Glomerular endothelial cell (primary cell): ENCODE measurements at regions not wholly inside any gene's neighbourhood (a gene's known extent, or its start where the extent isn't known, plus 50 kb on each side); places are given as distances from the start of the nearest gene placed in this dataset.
"Not testable (repeated sequence)": the region's sequence is repeated elsewhere in the genome, so short reads cannot be mapped to it uniquely, and the experiment has no call there.

Source experiments
- DNase-seq: peaks from one replicate; pipeline ENCODE4 v3.0.0-alpha.2; 2011; ENCODE audit warnings: low read depth, low spot score; ENCODE audit errors: extremely low read depth

DNA sequence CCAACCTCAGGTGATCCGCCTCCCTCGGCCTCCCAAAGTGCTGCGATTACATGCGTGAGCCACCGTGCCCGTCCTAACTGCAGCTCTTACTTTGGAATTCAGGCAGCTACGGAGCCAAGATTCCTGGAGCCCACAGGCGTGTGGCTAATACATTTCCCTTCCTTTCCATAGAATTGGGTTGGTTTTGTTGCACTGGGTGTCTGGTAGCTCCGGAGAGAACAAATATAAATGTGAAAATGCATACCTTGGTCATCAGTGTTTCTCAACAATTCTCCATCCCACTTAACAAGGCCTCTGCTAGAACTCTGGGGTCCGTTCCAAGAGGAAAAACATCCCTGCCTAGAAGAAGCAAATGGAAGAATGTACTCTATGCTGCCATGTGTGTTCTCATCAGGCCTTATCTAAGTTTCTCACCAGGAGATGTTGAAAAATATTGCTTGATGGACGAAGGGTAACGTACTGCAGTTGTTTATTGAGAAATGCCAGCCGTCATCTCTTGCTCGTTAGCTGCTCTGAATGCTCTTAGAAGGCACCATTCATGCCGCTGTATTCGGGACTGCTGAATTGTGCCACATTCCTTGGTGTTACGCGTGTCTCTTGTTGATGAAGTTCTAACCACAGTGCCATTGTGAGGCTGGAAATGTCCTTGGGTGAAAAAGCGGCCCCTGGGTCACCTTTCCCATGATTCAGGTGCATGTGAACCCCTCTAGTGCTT lies 50.5 kb upstream of the CD99 start:
- DNase-seq: no peak

DNA sequence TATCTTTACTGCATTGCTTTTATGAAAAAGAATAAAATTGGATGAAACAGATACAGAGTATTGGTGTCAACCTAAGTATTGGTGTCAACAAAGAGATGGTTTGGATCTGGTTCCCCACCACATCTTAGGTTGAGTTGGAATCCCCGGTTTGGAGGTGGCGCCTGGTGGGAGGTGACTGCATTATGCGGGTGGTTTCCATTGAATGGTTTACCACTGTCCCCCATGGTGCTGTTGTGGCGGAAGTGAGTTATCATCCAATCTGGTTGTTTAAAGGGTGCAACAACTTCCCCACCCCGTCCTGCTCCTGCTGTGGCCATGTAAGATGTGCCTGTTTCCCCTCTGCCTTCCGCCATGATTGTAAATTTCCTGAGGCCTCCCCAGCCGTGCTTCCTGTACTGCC lies 52.8 kb upstream of the CD99 start:
- no peak for DNase-seq

DNA sequence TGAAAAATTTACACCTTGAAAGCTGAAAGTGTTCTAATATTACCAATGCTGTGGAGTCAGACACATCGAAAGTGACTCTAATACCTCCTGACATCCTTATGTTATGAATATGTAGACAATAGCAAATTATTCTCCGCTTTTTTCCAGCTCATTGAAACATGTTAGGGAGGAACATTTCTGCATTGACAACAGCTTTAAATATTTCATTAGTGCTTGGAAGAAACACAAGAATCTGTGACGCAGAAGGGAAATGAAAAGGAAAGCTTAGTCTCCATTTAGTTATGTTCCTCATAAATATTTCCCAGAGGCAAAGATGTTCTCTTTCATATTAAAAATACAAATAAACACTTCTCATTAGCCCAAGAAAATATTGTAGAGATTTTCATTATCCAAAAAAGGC lies 55.8 kb upstream of the CD99 start:
- no peak for DNase-seq

DNA sequence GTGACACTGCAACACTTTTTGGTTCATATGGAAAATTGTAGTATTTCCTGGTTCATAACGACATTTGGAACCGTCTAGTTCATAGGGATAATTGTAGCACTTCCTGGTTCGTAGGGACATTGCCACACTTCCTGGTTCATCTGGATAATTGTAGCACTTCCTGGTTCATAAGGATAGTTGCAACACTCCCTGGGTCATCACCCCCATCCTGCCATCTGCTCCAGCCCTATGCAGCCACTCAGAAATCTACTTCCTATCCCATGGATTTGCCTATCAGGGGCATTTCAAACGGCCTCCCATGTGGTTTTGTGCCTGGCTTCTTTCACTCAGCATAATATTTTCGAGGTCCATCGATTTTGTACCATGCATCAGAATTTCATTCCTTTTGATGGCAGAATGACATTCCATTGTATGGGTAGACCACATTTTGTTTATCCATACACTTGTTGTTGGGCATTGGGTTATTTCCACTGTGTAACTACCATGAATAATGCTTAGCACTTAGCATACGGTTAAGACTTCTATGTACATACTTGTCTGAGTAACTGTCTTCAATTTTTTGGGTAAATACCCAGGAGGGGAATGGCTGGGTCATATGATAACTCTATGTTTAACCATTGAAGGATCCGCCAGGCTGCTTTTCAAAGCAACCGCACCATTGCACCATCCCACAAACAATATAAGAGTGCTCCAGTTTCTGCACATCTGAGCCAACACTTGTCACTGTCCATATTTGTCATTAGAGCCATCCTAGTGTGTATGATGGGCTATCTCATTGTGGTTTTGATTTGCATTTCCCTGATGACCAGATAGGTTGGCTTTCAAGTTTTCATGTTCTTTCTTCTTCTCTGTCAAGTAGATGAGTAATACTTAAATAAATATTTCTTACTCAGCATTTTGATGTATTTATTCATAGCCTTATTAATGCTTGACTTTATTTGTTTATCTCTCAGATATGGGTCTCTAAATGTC lies 58.3 kb upstream of the CD99 start:
- DNase-seq: no peak

DNA sequence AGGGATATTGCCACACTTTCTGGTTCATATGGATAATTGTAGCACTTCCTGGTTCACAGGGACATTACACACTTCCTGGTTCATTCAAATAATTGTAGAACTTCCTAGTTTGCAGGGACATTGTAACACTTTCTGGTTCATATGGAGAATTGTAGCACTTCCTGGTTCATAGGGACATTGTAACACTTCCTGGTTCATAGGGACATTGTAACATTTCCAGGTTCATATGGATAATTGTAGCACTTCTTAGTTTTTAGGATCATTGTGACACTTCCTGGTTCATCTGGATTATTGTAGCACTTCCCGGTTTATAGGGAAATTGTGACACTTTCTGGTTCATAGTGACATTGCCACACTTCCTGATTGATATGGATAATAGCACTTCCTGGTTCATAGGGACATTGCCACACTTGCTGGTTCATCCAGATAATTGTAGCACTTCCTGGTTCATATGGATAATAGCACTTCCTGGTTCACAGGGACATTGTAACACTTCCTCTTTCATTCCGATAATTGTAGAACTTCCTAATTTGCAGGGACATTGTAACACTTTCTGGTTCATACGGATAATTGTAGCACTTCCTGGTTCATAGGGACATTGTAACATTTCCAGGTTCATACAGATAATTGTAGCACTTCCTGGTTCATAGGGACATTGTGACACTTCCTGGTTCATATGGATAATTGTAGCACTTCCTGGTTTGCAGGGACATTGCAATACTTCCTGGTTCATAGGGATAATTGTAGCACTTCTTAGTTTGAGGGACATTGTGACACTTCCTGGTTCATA lies 59.2 kb upstream of the CD99 start:
- DNase-seq: no peak

DNA sequence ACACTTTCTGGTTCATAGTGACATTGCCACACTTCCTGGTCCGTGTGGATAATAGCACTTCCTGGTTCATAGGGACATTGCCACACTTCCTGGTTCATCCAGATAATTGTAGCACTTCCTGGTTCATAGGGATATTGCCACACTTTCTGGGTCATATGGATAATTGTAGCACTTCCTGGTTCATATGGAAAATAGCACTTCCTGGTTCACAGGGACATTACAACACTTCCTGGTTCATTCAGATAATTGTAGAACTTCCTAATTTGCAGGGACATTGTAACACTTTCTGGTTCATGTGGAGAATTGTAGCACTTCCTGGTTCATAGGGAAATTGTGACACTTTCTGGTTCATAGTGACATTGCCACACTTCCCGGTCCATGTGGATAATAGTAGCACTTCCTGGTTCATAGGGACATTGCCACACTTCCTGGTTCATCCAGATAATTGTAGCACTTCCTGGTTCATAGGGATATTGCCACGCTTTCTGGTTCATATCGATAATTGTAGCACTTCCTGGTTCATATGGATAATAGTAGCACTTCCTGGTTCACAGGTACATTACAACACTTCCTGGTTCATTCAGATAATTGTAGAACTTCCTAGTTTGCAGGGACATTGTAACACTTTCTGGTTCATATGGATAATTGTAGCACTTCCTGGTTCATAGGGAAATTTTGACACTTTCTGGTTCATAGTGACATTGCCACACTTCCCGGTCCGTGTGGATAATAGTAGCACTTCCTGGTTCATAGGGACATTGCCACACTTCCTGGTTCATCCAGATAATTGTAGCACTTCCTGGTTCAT lies 60.0 kb upstream of the CD99 start:
- not testable (repeated sequence) for DNase-seq

DNA sequence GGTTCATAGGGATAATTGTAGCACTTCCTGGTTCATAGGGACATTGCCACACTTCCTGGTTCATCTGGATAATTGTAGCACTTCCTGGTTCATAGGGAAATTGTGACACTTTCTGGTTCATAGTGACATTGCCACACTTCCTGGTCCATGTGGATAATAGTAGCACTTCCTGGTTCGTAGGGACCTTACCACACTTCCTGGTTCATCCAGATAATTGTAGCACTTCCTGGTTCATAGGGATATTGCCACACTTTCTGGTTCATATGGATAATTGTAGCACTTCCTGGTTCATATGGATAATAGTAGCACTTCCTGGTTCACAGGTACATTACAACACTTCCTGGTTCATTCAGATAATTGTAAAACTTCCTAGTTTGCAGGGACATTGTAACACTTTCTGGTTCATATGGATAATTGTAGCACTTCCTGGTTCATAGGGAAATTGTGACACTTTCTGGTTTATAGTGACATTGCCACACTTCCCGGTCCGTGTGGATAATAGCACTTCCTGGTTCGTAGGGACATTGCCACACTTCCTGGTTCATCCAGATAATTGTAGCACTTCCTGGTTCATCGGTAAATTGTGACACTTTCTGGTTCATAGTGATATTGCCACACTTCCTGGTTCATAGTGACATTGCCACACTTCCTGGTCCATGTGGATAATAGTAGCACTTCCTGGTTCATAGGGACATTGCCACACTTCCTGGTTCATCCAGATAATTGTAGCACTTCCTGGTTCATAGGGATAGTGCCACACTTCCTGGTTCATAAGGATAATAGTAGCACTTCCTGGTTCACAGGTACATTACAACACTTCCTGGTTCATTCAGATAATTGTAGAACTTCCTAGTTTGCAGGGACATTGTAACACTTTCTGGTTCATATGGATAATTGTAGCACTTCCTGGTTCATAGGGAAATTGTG lies 60.8 kb upstream of the CD99 start:
- DNase-seq: not testable (repeated sequence)

DNA sequence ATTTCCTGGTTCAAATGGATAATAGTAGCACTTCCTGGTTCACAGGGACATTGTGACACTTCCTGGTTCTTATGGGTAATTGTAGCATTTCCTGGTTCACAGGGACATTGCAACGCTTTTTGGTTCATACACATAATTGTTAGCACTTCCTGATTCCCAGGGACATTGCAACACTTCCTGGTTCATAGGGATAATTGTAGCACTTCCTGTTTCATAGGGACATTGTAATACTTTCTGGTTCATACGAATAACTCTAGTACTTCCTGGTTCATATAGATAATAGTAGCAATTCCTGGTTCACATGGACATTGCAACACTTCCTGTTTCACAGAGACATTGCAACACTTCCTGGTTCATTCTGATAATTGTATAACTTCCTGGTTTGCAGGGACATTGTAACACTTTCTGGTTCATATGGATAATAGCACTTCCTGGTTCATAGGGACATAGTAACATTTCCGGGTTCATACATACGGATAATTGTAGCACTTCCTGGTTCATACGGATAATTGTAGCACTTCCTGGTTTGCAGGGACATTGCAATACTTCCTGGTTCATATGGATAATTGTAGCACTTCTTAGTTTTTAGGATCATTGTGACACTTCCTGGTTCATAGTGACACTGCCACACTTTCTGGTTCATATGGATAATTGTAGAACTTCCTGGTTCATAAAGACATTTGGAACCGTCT lies 61.6 kb upstream of the CD99 start:
- no peak for DNase-seq

DNA sequence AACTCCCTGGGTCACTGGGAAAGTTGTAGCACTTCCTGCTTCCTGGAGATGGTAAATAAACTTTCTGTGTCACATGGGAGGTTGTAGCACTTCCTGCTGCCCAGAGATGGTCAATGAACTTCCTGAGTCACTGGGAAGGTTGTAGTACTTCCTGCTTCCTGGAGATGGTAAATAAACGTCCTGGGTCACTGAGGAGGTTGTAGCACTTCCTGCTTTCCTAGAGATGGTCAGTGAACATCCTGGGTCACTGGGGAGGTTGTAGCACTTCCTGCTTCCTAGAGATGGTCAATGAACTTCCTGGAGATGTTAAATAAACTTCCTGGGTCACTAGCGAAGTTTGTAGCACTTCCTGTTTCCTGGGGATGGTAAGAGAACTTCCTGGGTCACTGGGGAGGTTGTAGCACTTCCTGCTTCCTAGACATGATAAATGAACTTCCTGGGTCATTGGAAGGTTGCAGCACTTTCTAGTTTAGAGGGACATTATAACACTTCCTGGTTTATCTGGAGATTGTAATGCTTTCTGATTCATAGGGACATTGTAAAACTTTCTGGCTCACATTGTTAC lies 62.3 kb upstream of the CD99 start:
- DNase-seq: no peak

DNA sequence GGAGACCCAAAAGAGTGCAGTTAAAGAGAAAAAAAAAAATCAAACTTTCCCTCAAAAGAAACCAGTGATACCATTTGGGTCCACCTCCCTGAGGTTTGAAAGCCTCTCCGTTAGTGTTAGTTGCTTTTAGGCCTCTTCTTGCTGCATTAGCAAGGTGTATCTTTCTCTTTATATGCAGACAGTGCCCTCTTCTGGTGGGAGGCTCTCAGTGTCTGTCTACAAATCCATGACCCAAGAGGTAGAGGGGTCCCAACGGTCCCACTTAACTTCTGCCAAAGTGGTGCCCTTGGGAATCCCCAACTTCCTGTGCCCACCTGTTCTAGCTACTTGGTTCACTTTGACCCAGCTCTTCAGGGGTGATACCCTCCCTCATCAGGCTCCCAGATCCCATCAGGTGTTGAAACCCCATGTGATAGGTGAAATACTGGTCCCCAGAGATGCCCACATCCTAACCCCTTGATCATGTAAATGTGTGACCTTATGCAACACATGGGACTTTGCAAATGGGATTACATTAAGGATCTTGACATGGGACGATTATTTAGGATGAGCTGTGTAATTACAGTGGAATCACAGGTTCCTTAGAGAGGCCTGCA lies 63.7 kb upstream of the CD99 start:
- DNase-seq: no peak

DNA sequence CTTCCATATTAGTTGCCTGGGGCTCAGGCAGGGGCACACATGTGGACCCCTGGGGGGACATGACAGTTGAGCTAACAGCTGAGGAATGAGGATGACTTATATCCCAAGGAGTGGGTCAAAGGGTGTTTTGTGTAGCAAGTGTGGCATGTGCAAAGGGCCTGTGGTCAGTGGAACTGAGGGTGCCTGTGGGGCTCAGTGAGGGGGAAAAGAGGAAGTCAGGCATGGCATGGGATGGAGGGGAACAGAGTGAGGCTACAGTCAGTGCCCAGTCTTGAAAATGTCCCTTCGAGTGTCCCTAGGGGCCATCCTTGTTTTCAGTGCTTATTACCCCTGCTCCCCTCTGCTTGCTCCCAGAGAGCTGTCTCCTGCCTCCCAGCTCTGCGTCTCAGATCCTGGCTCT lies 64.3 kb upstream of the CD99 start:
- no peak for DNase-seq

DNA sequence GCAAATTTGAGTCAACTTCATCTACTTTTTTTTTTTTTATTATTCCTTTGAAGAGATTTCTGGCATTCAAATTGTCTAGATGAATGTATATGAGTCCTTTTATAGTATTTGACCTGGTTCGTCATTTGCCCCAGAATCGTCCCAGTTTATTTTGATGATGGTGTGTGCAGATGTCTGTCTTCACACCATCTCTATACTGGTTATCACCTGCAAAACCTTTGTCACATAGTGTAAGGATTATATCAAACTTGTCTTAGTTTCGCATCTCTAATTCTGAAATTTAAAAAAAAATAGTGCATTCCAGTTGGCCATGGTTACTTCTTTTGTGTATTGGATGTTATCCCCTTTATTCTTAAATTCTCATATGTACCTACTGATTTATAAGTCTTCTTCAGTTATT lies 70.5 kb upstream of the CD99 start:
- no peak for DNase-seq

DNA sequence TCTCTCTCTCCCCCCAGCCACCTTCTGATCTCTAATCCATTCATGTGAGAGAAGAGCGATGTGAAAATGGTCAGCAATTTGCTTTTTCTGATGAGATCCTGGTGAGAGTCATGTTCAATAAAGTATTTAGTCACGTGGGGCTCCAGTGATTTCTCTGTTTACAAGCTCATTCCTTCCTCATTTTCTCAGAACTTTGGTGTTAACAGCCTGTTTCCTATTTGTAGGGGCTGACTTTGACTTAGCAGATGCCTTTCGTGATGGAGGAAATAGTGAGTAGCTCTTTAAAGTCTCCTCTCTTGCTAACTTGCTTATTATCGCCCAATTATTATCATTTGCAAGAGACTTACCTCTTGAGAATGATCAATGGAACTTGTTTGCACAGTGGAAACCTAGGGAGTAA lies 72.6 kb upstream of the CD99 start:
- no peak for DNase-seq

DNA sequence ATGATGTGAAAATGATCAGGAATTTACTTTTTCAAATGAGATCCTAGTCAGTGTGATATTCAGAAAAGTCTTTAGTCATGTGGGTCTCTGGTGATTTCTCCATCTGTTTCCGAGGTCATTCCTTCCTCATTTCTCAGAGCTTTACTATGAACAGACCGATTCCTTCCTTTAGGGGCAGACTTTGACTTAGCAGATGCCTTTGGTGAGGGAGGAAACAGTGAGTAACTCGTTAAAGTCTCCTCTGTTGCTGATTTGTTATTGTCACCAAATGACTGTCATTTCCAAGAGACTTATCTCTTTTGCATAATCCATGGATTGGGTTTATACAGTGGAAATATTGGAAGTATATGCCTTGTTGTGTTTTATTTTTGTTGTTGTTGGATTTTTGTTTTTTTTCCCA lies 76.2 kb upstream of the CD99 start:
- peak; percentile 56 for DNase-seq

DNA sequence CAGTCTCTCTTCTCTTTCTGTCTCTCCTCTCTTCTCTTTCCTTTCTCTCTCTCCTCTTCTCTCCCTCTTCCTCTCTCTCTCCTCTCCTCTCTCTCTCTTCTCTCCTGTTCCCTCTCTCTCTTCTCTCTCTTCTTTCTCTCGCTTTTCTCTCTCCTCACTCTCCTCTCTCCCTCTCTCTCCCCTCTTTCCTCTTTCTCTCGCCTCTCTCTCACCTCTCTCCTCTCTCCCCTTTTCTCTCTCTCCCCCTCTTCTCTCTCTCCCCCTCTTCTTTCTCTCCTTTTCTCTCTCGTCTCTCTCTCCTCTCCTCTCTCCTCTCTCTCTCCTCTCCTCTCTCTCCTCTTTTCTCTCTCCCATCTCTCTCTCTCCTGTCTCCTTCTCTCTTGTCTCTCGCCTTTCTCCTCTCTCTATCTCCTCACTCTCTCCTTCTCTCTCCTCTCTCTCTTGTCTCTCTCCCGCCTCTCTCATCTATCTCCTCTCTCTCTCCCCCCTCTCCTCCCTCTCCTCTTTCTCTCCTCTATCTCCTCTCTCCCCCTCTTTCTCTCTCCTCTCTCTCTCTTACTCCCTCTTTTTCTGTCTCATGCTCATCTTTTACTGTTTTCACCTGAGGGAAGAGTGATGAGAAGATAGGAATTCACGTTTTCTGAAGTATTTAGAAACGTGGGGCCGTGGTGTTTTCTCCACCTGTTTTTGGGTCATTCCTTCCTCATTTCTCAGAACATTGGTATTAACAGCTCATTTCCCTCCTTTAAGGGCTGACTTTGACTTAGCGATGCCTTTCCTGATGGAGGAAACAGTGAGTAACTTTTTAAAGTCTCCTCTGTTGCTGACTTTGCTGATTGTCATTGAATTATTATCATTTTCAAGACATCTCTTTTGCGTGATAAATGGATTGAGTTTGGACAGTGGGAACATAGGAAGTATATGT lies 80.6 kb upstream of the CD99 start:
- DNase-seq: no peak

DNA sequence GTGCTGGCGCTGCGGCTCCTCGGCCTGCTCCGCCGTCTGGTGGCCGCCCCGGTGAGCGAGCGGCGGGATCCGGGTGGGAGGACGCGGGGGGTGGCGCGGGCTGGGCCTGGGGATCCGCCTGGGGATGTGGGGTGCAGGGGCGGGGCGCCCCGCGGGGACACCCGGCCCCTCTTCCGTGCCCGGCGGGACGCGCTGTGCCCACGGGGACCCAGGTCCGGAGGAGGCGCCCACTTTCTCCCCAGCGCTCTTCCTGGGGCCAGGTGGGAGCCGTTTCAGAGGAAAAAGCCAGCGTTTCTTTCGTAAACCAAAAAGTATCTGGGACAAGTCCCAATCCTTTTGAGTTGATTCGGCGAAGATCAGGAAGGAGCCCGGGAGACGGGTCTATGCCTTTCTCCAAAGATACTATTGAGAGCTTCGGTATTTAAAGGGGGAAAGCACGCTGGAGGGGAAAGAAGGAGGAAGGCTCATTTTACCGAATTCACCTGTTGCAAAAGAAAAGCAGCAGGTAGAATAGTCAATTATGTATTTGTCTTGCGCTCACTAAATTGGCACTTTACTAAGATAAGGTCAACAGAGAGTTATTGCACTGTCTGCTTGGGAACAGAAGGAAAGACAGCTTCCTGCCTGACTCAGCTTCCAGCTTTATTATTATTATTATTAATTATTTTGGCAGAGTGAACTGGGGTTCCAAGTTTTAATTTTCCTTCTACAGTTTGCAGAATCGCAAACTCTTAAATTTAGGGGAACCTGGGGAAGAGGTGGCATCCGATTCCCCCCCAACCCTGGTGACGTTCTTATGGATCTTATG lies 81.5 kb upstream of the CD99 start:
- no peak for DNase-seq
